ENCODE measurements at regions not wholly inside any gene's neighbourhood (a gene's known extent, or its start where the extent isn't known, plus 50 kb on each side); places are given as distances from the start of the nearest gene placed in this dataset.

- WGBS = no CpG with 5 or more reads among the region's 2 CpGs
- H3K4me2 ChIP-seq (ENCODE audit: low read length, poor library complexity, severe bottlenecking) = no peak overlapping the region
- H3K4me1 ChIP-seq (ENCODE audit: control insufficient read depth, insufficient read depth, low read depth, low read length) = no peaks in the 10 kb centered on the region
- H3K4me3 ChIP-seq (ENCODE audit: insufficient read depth in 1 of 2, low read depth in 1 of 2, low read length in 2 of 2) = no peak overlapping the region
- H4K91ac ChIP-seq (ENCODE audit: low read length) = no peak overlapping the region
- no peak overlapping the region for H4K8ac ChIP-seq (ENCODE audit: low read length)
- no peaks in the 10 kb centered on the region for H3K9me3 ChIP-seq (ENCODE audit: control insufficient read depth, low read length)
- no peaks in the 10 kb centered on the region for H3K36me3 ChIP-seq (ENCODE audit: control insufficient read depth in 1 of 2, insufficient read depth in 2 of 2, low read depth in 1 of 2, low read length in 2 of 2)
- no peak overlapping the region for H2BK15ac ChIP-seq (ENCODE audit: low read depth, poor library complexity, severe bottlenecking)
- no peak overlapping the region for H2BK5ac ChIP-seq (ENCODE audit: low read depth, low read length, poor library complexity, severe bottlenecking)
- H3K27me3 ChIP-seq (ENCODE audit: control insufficient read depth in 1 of 2, insufficient read depth in 1 of 2, low read length in 2 of 2) = no peaks in the 10 kb centered on the region
- no peak overlapping the region for H3K18ac ChIP-seq (ENCODE audit: low read depth in 1 of 2, low read length in 2 of 2)
- no peaks in the 10 kb centered on the region for H3K79me1 ChIP-seq (replicated peaks; ENCODE audit: low read length, poor library complexity, severe bottlenecking)
- H3K9ac ChIP-seq (ENCODE audit: low read length) = no peak overlapping the region
- H3K4ac ChIP-seq (ENCODE audit: low read depth in 1 of 2, low read length in 2 of 2) = no peak overlapping the region
- H3K14ac ChIP-seq (ENCODE audit: low read length in 2 of 2) = no peak overlapping the region
- H2AK5ac ChIP-seq (ENCODE audit: low read length, severe bottlenecking) = no peak overlapping the region
- no peak overlapping the region for H2BK12ac ChIP-seq (ENCODE audit: low read length in 2 of 2)
- H3K23ac ChIP-seq (ENCODE audit: low read length in 2 of 2) = no peak overlapping the region
- no peak overlapping the region for H2BK120ac ChIP-seq (ENCODE audit: low read depth, low read length)
- no peak overlapping the region for H3K27ac ChIP-seq (ENCODE audit: low read length, poor library complexity, severe bottlenecking)
- no peak overlapping the region for H2AFZ ChIP-seq (ENCODE audit: low read depth, low read length)
- DNase-seq = no peak
These were observed 114.7 kb downstream of the COX18 start for GRCh38 chr4:72954811-72955210.

- Histone ChIP-seq H3K18ac (ENCODE audit: low read depth in 1 of 2, low read length in 2 of 2) (no peak overlapping the region), H3K36me3 (ENCODE audit: control insufficient read depth in 1 of 2, insufficient read depth in 2 of 2, low read depth in 1 of 2, low read length in 2 of 2) (no peaks in the 10 kb centered on the region), H2BK15ac (ENCODE audit: low read depth, poor library complexity, severe bottlenecking) (no peak overlapping the region), H3K79me1 (replicated peaks; ENCODE audit: low read length, poor library complexity, severe bottlenecking) (no peaks in the 10 kb centered on the region), H3K4ac (ENCODE audit: low read depth in 1 of 2, low read length in 2 of 2) (no peak overlapping the region), H2BK5ac (ENCODE audit: low read depth, low read length, poor library complexity, severe bottlenecking) (no peak overlapping the region), H3K27ac (ENCODE audit: low read length, poor library complexity, severe bottlenecking) (no peak overlapping the region), H2AFZ (ENCODE audit: low read depth, low read length) (no peak overlapping the region), H3K23ac (ENCODE audit: low read length in 2 of 2) (no peak overlapping the region), H4K8ac (ENCODE audit: low read length) (no peak overlapping the region), H3K4me2 (ENCODE audit: low read length, poor library complexity, severe bottlenecking) (no peak overlapping the region), H3K4me3 (ENCODE audit: insufficient read depth in 1 of 2, low read depth in 1 of 2, low read length in 2 of 2) (no peak overlapping the region), H3K14ac (ENCODE audit: low read length in 2 of 2) (no peak overlapping the region), H3K4me1 (ENCODE audit: control insufficient read depth, insufficient read depth, low read depth, low read length) (no peaks in the 10 kb centered on the region), H2BK12ac (ENCODE audit: low read length in 2 of 2) (no peak overlapping the region), H4K91ac (ENCODE audit: low read length) (no peak overlapping the region), H3K9me3 (ENCODE audit: control insufficient read depth, low read length) (no peaks in the 10 kb centered on the region), H3K9ac (ENCODE audit: low read length) (no peak overlapping the region), H2BK120ac (ENCODE audit: low read depth, low read length) (no peak overlapping the region), H2AK5ac (ENCODE audit: low read length, severe bottlenecking) (no peak overlapping the region), H3K27me3 (ENCODE audit: control insufficient read depth in 1 of 2, insufficient read depth in 1 of 2, low read length in 2 of 2) (no peaks in the 10 kb centered on the region)
- no CpG with 5 or more reads among the region's 1 CpG for WGBS
- no peak for DNase-seq
These were observed 115.9 kb downstream of the COX18 start for GRCh38 chr4:72953571-72953970.

GRCh38 chr4:72951628-72952027, 117.9 kb downstream of the COX18 start:
- 50% methylated on average over 1 of the region's 2 CpGs for WGBS
- H3K4me2 ChIP-seq (ENCODE audit: low read length, poor library complexity, severe bottlenecking) = no peak overlapping the region
- H3K4me1 ChIP-seq (ENCODE audit: control insufficient read depth, insufficient read depth, low read depth, low read length) = no peaks in the 10 kb centered on the region
- no peak overlapping the region for H3K4me3 ChIP-seq (ENCODE audit: insufficient read depth in 1 of 2, low read depth in 1 of 2, low read length in 2 of 2)
- H3K36me3 ChIP-seq (ENCODE audit: control insufficient read depth in 1 of 2, insufficient read depth in 2 of 2, low read depth in 1 of 2, low read length in 2 of 2) = no peaks in the 10 kb centered on the region
- H3K14ac ChIP-seq (ENCODE audit: low read length in 2 of 2) = no peak overlapping the region
- DNase-seq = no peak
- no peak overlapping the region for H2AK5ac ChIP-seq (ENCODE audit: low read length, severe bottlenecking)
- H2BK12ac ChIP-seq (ENCODE audit: low read length in 2 of 2) = no peak overlapping the region
- no peak overlapping the region for H3K4ac ChIP-seq (ENCODE audit: low read depth in 1 of 2, low read length in 2 of 2)
- no peaks in the 10 kb centered on the region for H3K9me3 ChIP-seq (ENCODE audit: control insufficient read depth, low read length)
- H3K79me1 ChIP-seq (replicated peaks; ENCODE audit: low read length, poor library complexity, severe bottlenecking) = no peaks in the 10 kb centered on the region
- H3K27ac ChIP-seq (ENCODE audit: low read length, poor library complexity, severe bottlenecking) = no peak overlapping the region
- H4K8ac ChIP-seq (ENCODE audit: low read length) = no peak overlapping the region
- H3K9ac ChIP-seq (ENCODE audit: low read length) = no peak overlapping the region
- H4K91ac ChIP-seq (ENCODE audit: low read length) = no peak overlapping the region
- no peak overlapping the region for H2BK15ac ChIP-seq (ENCODE audit: low read depth, poor library complexity, severe bottlenecking)
- H3K23ac ChIP-seq (ENCODE audit: low read length in 2 of 2) = no peak overlapping the region
- H3K18ac ChIP-seq (ENCODE audit: low read depth in 1 of 2, low read length in 2 of 2) = no peak overlapping the region
- no peaks in the 10 kb centered on the region for H3K27me3 ChIP-seq (ENCODE audit: control insufficient read depth in 1 of 2, insufficient read depth in 1 of 2, low read length in 2 of 2)
- no peak overlapping the region for H2BK5ac ChIP-seq (ENCODE audit: low read depth, low read length, poor library complexity, severe bottlenecking)
- H2AFZ ChIP-seq (ENCODE audit: low read depth, low read length) = no peak overlapping the region
- H2BK120ac ChIP-seq (ENCODE audit: low read depth, low read length) = no peak overlapping the region

DNA sequence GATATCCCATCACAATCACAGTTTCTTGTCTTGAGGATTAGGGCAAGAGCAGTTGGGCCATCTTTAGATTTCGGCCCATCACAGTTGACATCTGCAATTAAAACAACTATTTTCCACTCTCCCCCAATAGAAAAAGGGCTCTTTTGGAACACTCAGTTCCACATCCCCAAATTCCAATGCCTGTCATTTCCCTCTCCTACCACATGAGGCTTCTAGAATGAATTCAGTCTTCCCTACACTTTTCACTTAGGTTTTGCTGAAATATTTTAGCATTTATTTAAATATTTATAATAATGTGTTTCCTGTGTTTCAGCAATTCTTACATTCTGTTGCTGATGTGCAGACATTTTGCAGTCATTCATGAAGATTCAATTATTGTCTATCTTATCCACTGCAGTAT, 118.4 kb downstream of the COX18 start:
- no peak overlapping the region for H4K91ac ChIP-seq (ENCODE audit: low read length)
- H3K18ac ChIP-seq (ENCODE audit: low read depth in 1 of 2, low read length in 2 of 2) = no peak overlapping the region
- H3K27me3 ChIP-seq (ENCODE audit: control insufficient read depth in 1 of 2, insufficient read depth in 1 of 2, low read length in 2 of 2) = no peaks in the 10 kb centered on the region
- DNase-seq = no peak
- H3K9me3 ChIP-seq (ENCODE audit: control insufficient read depth, low read length) = peaks cover 2% of the 10 kb centered on the region
- H2BK15ac ChIP-seq (ENCODE audit: low read depth, poor library complexity, severe bottlenecking) = no peak overlapping the region
- H3K79me1 ChIP-seq (replicated peaks; ENCODE audit: low read length, poor library complexity, severe bottlenecking) = no peaks in the 10 kb centered on the region
- H3K4me3 ChIP-seq (ENCODE audit: insufficient read depth in 1 of 2, low read depth in 1 of 2, low read length in 2 of 2) = no peak overlapping the region
- H2AK5ac ChIP-seq (ENCODE audit: low read length, severe bottlenecking) = no peak overlapping the region
- no peak overlapping the region for H3K27ac ChIP-seq (ENCODE audit: low read length, poor library complexity, severe bottlenecking)
- H3K14ac ChIP-seq (ENCODE audit: low read length in 2 of 2) = no peak overlapping the region
- no peak overlapping the region for H2BK5ac ChIP-seq (ENCODE audit: low read depth, low read length, poor library complexity, severe bottlenecking)
- no peak overlapping the region for H3K23ac ChIP-seq (ENCODE audit: low read length in 2 of 2)
- no peak overlapping the region for H2BK120ac ChIP-seq (ENCODE audit: low read depth, low read length)
- H3K4me2 ChIP-seq (ENCODE audit: low read length, poor library complexity, severe bottlenecking) = no peak overlapping the region
- H3K9ac ChIP-seq (ENCODE audit: low read length) = no peak overlapping the region
- H3K36me3 ChIP-seq (ENCODE audit: control insufficient read depth in 1 of 2, insufficient read depth in 2 of 2, low read depth in 1 of 2, low read length in 2 of 2) = no peaks in the 10 kb centered on the region
- H2BK12ac ChIP-seq (ENCODE audit: low read length in 2 of 2) = no peak overlapping the region
- H4K8ac ChIP-seq (ENCODE audit: low read length) = no peak overlapping the region
- WGBS = 94% methylated on average over 1 of the region's 1 CpG
- H3K4me1 ChIP-seq (ENCODE audit: control insufficient read depth, insufficient read depth, low read depth, low read length) = no peaks in the 10 kb centered on the region
- H3K4ac ChIP-seq (ENCODE audit: low read depth in 1 of 2, low read length in 2 of 2) = no peak overlapping the region
- no peak overlapping the region for H2AFZ ChIP-seq (ENCODE audit: low read depth, low read length)

Measured in mesenchymal stem cell (in vitro differentiated cells and primary cell).